HUDEP-2 (cell line): ENCODE measurements at regions not wholly inside any gene's neighbourhood (a gene's known extent, or its start where the extent isn't known, plus 50 kb on each side); places are given as distances from the start of the nearest gene placed in this dataset.
A peak's percentile ranks its signal among the peaks of the same experiment; 100 is the strongest.
"Not testable (repeated sequence)": the region's sequence is repeated elsewhere in the genome, so short reads cannot be mapped to it uniquely, and the experiment has no call there.

Source experiments
- DNase-seq, 76 experiments: peaks; one replicate each; lab custom pipeline; 2025; ENCODE audit not compliant: unreplicated experiment in 76 of 76; lab: John Stamatoyannopoulos, UW

- DNase-seq = no peak
Observed at GRCh38 chr14:28626780-28627179, 139.8 kb upstream of the FOXG1 start.

DNA sequence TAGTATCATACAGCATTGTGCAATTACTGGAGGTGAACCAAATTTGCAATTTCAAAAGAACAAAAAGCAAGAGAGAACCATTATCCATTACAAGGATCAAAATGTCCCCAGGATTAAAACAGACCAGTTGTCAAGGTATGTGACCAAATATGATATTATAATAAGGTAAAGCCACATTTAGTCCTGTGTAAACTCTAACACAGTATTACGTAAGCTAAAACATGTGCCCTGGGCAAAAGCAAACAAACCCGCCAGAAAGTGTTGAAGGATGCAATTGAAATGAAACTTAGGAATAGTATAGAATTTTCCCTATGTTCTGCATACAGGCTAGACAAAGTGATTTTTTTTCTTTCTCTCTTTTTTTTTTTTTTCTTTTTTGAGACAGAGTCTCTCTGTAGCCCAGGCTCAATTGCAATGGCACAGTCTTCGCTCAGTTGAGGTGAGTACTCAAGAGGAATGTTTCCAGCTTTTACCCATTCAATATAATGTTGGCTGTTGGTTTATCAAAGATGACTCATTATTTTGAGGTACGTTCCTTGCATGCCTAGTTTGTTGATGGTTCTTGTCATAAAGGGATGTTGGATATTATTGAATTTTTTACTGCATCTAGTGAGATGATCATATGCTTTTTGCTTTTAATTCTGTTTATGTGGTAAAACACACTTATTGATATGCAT, 137.1 kb upstream of the FOXG1 start:
- no peak for DNase-seq

- no peak for DNase-seq
Observed at GRCh38 chr14:28630100-28630499, 136.5 kb upstream of the FOXG1 start.

DNA sequence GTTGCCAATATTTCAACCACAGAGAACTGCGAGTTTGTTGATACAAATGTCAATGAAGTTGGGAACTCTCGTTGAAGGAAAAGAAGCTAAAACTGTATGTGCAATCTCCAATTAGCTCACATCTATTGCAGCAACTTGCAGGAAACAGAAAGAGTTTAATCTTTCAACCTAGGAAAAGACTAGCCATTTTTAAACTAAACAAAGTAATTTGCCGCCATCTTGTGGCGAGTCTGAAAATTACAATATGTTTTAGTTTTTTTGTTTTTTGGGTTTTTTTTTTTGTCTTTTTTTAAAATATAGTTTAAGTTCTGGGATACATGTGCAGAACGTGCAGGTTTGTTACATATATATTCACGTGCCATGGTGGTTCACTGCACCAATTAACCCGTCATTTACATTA, 131.2 kb upstream of the FOXG1 start:
- DNase-seq = peak in 1 of 76 experiments; percentile 2

DNA sequence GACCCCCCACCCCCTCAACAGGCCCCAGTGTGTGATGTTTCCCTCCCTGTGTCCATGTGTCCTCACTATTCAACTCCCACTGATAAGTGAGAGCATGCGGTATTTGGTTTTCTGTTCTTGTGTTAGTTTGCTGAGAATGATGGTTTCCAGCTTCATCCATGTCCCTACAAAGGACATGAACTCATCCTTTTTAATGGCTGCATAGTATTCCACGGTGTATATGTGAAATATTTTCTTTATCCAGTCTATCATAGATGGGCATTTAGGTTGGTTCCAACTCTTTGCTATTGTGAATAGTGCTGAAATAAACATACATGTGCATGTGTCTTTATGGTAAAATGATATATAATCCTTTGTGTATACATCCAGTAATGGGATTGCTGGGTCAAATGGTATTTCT, 130.8 kb upstream of the FOXG1 start:
- DNase-seq = not testable (repeated sequence)

- not testable (repeated sequence) for DNase-seq
Observed at GRCh38 chr14:28641189-28641588, 125.4 kb upstream of the FOXG1 start.

GRCh38 chr14:28651148-28651547, 115.4 kb upstream of the FOXG1 start:
- DNase-seq = no peak

DNA sequence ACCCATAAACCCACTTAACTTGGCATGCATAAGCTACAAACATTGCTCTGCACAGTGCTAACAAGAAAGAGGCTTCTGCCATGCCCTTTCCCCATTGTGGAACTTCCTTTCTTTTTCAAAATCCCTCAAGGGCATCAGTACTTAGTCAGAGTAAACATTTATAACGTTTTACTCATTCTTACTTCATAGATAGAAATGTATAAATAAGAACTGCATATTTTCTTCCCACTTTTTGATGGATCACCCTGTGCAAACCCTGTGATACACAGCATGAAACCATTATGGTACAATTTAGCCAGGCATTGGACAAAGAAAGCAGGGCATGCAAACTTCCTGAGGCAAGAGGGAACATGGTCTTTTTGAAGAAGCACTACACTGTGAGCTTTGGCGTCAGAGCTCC, 113.8 kb upstream of the FOXG1 start:
- no peak for DNase-seq

- no peak for DNase-seq
Observed at GRCh38 chr14:28653521-28653920, 113.1 kb upstream of the FOXG1 start.

DNA sequence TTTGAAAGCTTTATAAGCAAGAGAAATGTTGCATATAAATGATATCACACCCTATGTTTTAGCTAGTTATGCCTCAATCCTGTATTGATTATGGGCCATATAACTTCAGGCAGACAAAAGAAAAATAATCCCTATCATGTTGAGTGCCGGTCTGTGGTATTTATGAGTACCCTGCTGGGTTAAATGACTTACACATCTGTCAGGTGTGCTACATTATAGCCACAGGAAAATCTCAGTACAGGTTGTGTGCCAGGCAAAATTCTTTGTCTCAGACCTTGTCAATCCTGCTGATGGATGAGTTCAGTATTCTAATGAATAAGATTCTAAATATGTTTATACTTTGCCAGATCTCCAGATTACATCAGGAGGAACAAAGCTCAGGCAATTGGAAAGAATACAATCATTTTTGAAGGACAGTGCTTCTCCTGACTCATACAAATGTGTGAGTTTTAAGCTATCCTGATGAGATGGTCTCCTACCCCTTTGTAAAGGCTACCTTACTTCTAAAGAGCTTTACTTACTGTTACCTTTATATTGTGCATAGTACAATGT, 109.8 kb upstream of the FOXG1 start:
- DNase-seq = no peak

GRCh38 chr14:28661171-28661772, 105.3 kb upstream of the FOXG1 start:
- no peak for DNase-seq

DNA sequence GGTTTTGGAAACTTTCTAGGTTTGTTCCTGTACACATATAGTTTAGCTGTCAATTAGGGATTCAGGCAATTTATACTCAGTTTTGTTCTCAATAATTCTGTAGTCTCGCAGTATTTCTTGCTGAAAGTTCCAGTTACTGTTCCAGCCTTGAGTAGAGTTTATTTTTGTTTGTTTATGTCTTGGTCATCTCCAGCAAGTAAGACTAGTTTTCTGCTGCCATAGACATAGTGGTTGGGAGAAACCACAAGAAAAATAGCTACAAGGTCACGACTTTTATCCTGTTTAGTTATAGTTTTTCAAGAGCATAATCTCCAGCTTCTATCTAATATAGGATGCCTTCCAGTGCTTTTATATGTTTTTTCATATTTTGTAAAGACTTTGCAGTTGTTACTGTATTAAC, 99.6 kb upstream of the FOXG1 start:
- DNase-seq = no peak

DNA sequence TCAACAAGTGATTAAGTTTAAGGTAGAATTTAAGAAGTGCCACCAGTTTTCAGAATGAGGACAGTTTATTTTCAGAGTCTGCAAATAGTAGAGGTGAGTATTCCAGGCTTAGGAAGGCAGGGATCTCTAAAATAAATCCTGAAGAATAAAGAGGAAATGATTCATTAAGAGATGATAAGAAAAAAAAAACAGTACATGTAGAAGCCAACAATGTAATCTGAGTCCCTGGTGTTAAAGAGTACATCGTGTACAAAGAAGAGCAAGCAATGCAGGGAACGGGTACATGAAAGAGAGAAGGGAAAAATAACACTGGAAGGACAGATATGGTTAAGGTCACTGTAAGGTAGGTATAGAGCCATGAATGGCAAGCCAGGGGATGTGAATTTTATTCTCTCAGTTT, 95.2 kb upstream of the FOXG1 start:
- no peak for DNase-seq

- DNase-seq = no peak
Observed at GRCh38 chr14:28673056-28673455, 93.5 kb upstream of the FOXG1 start.

GRCh38 chr14:28676479-28676878, 90.1 kb upstream of the FOXG1 start:
- no peak for DNase-seq

- no peak for DNase-seq
Observed at GRCh38 chr14:28677381-28677780, 89.2 kb upstream of the FOXG1 start.

DNA sequence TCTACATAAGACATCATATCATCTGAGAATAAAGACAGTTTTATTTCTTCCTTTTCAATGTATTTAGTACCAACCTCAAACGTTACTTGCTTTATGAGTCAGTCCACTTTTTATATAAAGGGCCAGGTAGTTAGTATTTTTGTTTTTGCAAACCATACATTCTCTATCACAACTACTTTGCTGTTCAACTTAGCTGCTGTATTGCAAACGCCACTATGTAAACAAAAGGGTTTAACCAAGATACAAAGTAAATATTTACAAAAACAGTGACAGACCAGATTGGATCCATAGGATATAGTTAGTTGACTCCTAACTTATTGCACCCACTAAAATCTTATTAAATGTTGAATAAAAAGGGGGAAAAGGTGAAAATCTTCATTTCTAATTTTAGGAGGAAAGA, 87.7 kb upstream of the FOXG1 start:
- DNase-seq = no peak

DNA sequence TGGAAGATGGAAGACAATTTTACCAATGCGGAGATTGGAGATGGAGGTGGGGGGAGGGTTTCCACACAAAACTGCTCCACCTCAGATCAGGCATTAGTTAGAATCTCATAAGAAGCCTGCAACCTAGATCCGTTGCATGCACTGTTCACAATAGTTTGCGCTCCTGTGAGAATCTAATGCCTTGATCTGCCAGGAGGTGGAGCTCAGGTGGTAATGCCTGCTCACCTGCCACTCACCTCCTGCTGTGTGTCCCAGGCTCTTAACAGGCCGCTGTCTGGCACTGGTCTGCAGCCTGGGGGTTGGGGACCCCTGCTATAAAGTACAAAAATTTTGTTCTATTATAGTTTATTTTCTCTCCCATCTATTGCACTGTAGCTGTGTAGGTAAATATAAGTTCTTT, 84.9 kb upstream of the FOXG1 start:
- DNase-seq = no peak

DNA sequence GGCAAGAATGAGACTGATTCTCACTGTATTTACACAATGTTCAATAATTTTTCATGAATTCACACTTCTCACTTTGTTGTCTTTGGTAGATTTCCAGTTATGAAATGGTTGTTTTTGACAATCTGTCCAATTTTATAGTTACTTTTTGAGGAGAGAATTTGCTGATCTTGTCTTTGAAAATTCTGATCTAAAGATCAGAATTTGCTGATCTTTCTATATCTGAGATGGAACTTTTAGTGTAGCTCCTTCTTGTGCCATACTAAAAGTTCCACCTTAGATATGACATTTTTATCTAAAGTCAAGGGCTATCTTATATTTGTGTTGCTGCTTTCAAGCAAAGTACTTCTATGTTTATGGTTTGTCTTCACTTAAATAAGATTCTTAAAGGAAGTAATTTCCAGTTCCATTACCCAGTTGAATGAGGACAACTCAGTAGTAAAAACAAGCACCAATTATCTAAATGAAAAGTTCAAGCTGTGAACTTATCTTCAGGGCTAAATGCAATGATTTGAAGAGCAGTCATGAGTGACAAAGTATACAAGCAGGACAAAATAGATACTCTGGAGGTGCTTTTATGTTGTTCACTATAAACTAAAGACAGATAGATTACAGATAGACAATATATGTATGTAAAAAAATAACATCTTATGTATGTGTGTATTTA, 76.4 kb upstream of the FOXG1 start:
- no peak for DNase-seq

GRCh38 chr14:28695109-28695508, 71.5 kb upstream of the FOXG1 start:
- no peak for DNase-seq

GRCh38 chr14:28701733-28702132, 64.9 kb upstream of the FOXG1 start:
- no peak for DNase-seq

DNA sequence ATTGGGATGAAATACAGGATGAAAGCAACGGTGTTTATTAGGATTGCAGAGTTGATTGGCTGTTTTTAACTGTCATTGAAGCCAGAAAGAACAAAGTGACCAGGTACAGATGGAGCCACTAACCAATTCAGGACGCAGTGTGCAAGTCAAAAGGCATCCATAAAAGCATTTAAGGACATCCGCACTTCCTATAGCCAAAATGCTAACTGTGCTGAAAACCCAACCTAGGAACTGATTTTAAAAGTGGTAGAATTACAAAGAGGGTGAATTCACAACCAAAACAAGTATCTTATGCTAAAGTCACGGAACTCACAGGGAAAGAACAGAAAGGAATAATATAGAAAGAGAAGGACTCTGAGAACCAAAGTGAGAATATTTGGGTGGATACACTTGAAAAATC, 63.1 kb upstream of the FOXG1 start:
- no peak for DNase-seq
